CD8-positive, alpha-beta memory T cell (primary cell): ENCODE measurements at regions not wholly inside any gene's neighbourhood (a gene's known extent, or its start where the extent isn't known, plus 50 kb on each side); places are given as distances from the start of the nearest gene placed in this dataset.

ENCODE experiments used
- CTCF ChIA-PET: fragments of 350-600 bp; sonication (Branson Sonifier 250); formaldehyde crosslinking; loops from one replicate; lab custom pipeline; 2021; ENCODE audit warnings: antibody characterized with exemption; lab: Charles Lee
- POLR2A ChIA-PET: fragments of 350-600 bp; sonication (Branson Sonifier 250); formaldehyde crosslinking; loops from one replicate; lab custom pipeline; 2021; ENCODE audit warnings: antibody characterized with exemption; lab: Charles Lee
- DNase-seq, 5 donors: peaks; one replicate each; pipeline versions ENCODE4 v3.0.0 to v3.0.0-alpha.2; 2020 to 2022; ENCODE audit warnings: mixed read lengths in 1 of 5
- H3K27ac ChIP-seq: one replicate; pipeline ENCODE4 v1.7.0; 2013; ENCODE audit warnings: low read depth, mild to moderate bottlenecking, low read length, moderate library complexity
- H3K27me3 ChIP-seq: 2 replicates; pipeline ENCODE4 v1.7.0; 2013; ENCODE audit warnings: low read length, mild to moderate bottlenecking; ENCODE audit not compliant: insufficient read depth, poor library complexity, severe bottlenecking
- H3K36me3 ChIP-seq: 2 replicates; pipeline ENCODE4 v1.7.0; 2013; ENCODE audit warnings: mild to moderate bottlenecking, low read length, moderate library complexity; ENCODE audit not compliant: insufficient read depth
- H3K4me1 ChIP-seq: 2 replicates; pipeline ENCODE4 v1.7.0; 2013; ENCODE audit warnings: mild to moderate bottlenecking, low read length, moderate library complexity; ENCODE audit not compliant: insufficient read depth
- H3K4me3 ChIP-seq: 2 replicates; pipeline ENCODE4 v1.7.0; 2013; ENCODE audit warnings: mild to moderate bottlenecking, low read length
- H3K9me3 ChIP-seq: 2 replicates; pipeline ENCODE4 v1.7.0; 2013; ENCODE audit warnings: mild to moderate bottlenecking, low read length
- H3K27ac Mint-ChIP-seq, 8 donors: one replicate each; pipeline ENCODE4 v1.8.0; 2020 to 2021; ENCODE audit warnings: mixed read lengths in 8 of 8, mild to moderate bottlenecking in 6 of 8, inconsistent platforms in 3 of 8, moderate library complexity in 3 of 8
- H3K27me3 Mint-ChIP-seq, 2 donors: one replicate each; pipeline ENCODE4 v1.8.0; 2020 to 2021; ENCODE audit warnings: mixed read lengths in 2 of 2, mild to moderate bottlenecking in 1 of 2, moderate library complexity in 1 of 2
- H3K36me3 Mint-ChIP-seq, 3 donors: one replicate each; pipeline ENCODE4 v1.8.0; 2020 to 2021; ENCODE audit warnings: mixed read lengths in 3 of 3, inconsistent platforms in 1 of 3, mild to moderate bottlenecking in 1 of 3
- H3K4me1 Mint-ChIP-seq, 3 donors: one replicate each; pipeline ENCODE4 v1.8.0; 2020 to 2021; ENCODE audit warnings: mixed read lengths in 3 of 3, inconsistent platforms in 1 of 3, mild to moderate bottlenecking in 1 of 3
- H3K4me3 Mint-ChIP-seq, 7 donors: one replicate each; pipeline ENCODE4 v1.8.0; 2020 to 2021; ENCODE audit warnings: mixed read lengths in 7 of 7, mild to moderate bottlenecking in 6 of 7, moderate library complexity in 4 of 7, inconsistent platforms in 2 of 7
- H3K9me3 Mint-ChIP-seq, 5 donors: one replicate each; pipeline ENCODE4 v1.8.0; 2020 to 2022; ENCODE audit warnings: mixed read lengths in 5 of 5, mild to moderate bottlenecking in 3 of 5, moderate library complexity in 2 of 5, inconsistent platforms in 1 of 5

DNA sequence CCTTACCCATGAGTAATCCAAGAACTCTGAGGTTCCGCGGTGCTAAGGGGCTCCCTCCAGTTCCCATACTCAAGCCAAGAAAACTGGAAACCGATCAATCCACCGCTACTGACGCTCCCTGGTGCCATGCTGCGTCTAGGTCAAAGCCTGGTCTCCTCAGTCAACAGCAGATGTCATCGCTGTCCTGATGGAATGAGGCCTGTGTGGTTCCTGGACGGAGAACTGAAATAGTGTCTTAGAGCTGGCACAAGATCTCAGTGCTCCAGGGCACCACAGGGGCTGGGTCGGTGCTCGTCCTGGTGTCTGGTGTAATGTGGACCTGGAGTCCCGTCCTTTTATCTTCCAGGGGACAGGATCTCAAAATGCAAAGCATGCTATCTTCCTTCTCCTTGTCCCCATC lies 373.9 kb upstream of the CFAP20DC start:
- H3K9me3 ChIP-seq, result no peaks in the 10 kb centered on the region
- no peaks in the 10 kb centered on the region for H3K36me3 ChIP-seq
- no peak overlapping the region for H3K27ac ChIP-seq
- H3K9me3 Mint-ChIP-seq, result peaks cover 0 to 3% (median 0%) of the 10 kb centered on the region in 5 donors
- peaks cover 0 to 2% (median 0%) of the 10 kb centered on the region in 3 donors for H3K36me3 Mint-ChIP-seq
- peak overlapping the region in 4 of 8 donors; percentile 72 to 89 (median 80) for H3K27ac Mint-ChIP-seq
- DNase-seq, result no peak
- H3K27me3 ChIP-seq, result no peaks in the 10 kb centered on the region
- POLR2A ChIA-PET, result no interaction called here
- H3K4me1 Mint-ChIP-seq, result peaks cover 44 to 55% (median 54%) of the 10 kb centered on the region in 3 donors
- H3K4me3 Mint-ChIP-seq, result no peak overlapping the region
- no peak overlapping the region for H3K4me3 ChIP-seq
- CTCF ChIA-PET, result interaction anchor here (1.4 kb wide), 1 partner anchor 28 kb away, joined by 3 read pairs; no protein-coding TSS in a partner anchor
- H3K27me3 Mint-ChIP-seq, result peaks cover 0 to 3% of the 10 kb centered on the region in 2 donors
- peaks cover 44% of the 10 kb centered on the region for H3K4me1 ChIP-seq

DNA sequence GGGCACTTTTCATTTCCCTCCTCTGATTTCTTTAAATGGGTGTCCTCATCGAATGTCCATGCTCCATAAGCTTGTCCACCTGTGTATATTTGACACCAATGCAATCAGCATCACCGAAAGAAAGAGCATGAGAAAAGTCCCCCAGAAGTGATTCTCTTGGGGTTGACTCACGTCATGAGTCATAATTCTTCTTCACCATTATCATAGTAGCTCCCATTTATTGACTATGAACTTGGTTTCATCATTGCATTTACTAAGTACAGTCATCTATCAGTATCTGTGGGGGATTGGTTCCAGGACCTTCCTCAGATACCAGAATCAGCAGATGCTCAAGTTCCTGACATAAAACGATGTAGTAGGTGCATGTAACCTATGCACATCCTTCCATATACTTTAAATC lies 372.5 kb upstream of the CFAP20DC start:
- H3K27me3 Mint-ChIP-seq, result peaks cover 0 to 3% of the 10 kb centered on the region in 2 donors
- no peaks in the 10 kb centered on the region for H3K36me3 ChIP-seq
- no peaks in the 10 kb centered on the region for H3K27me3 ChIP-seq
- H3K4me3 ChIP-seq, result no peak overlapping the region
- H3K27ac Mint-ChIP-seq, result no peak overlapping the region
- H3K4me1 ChIP-seq, result peaks cover 39% of the 10 kb centered on the region
- DNase-seq, result no peak
- peaks cover 0 to 3% (median 0%) of the 10 kb centered on the region in 5 donors for H3K9me3 Mint-ChIP-seq
- H3K9me3 ChIP-seq, result no peaks in the 10 kb centered on the region
- peaks cover 0 to 2% (median 0%) of the 10 kb centered on the region in 3 donors for H3K36me3 Mint-ChIP-seq
- ChIA-PET CTCF (no interaction called here), POLR2A (no interaction called here)
- no peak overlapping the region for H3K4me3 Mint-ChIP-seq
- no peak overlapping the region for H3K27ac ChIP-seq
- peaks cover 39 to 41% (median 40%) of the 10 kb centered on the region in 3 donors for H3K4me1 Mint-ChIP-seq

DNA sequence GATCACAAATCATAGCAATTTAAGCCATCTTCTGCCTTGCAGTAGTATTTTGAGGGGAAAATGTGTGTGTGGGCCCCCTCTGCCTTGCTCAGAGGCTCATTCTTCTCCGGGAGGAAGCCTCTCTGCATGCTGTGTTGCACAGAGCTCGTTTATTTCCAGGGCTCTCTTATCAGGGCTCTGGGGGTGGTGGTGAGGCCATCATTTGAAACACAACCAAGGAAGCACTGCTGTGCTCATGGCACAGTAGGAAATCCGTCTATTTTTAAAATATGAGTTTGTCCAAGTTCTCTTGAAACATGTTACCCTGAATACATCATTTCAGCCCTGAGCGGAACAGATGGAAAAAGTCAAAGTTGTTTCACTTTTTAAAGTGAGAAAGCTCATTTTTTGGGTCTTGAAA lies 369.0 kb upstream of the CFAP20DC start:
- Mint-ChIP-seq H3K4me1 (peaks cover 5 to 6% (median 5%) of the 10 kb centered on the region in 3 donors), H3K4me3 (no peak overlapping the region), H3K36me3 (peaks cover 0 to 4% (median 2%) of the 10 kb centered on the region in 3 donors), H3K27ac (no peak overlapping the region), H3K9me3 (peaks cover 0 to 3% (median 0%) of the 10 kb centered on the region in 5 donors), H3K27me3 (peaks cover 0 to 7% of the 10 kb centered on the region in 2 donors)
- no peaks in the 10 kb centered on the region for H3K27me3 ChIP-seq
- H3K27ac ChIP-seq, result no peak overlapping the region
- ChIA-PET CTCF (no interaction called here), POLR2A (no interaction called here)
- H3K4me3 ChIP-seq, result no peak overlapping the region
- H3K9me3 ChIP-seq, result no peaks in the 10 kb centered on the region
- H3K4me1 ChIP-seq, result peaks cover 4% of the 10 kb centered on the region
- no peaks in the 10 kb centered on the region for H3K36me3 ChIP-seq
- DNase-seq, result no peak

DNA sequence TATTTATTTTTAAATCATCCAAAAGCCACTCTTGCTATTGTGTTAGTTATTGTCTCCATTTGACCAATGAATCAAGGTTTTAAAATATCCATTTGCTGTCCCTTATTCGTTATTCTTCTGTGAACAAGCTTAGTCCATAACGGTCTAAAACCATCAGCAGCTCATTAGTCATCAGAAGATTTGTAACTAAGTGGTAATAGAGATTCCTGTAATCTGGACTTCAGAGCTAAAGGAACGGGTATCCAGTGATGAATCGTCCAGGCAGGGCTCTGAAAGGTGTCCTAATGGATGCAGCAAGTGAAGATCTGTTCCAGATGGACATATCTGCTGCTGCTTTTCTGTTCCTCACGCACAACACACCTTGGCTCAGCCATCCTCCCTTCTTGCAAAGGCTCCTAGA lies 362.7 kb upstream of the CFAP20DC start:
- DNase-seq, result no peak
- H3K36me3 ChIP-seq, result no peaks in the 10 kb centered on the region
- peaks cover 0 to 4% of the 10 kb centered on the region in 2 donors for H3K27me3 Mint-ChIP-seq
- peaks cover 0 to 4% (median 2%) of the 10 kb centered on the region in 3 donors for H3K36me3 Mint-ChIP-seq
- H3K27ac Mint-ChIP-seq, result no peak overlapping the region
- H3K27ac ChIP-seq, result no peak overlapping the region
- POLR2A ChIA-PET, result no interaction called here
- no peak overlapping the region for H3K4me3 Mint-ChIP-seq
- no peaks in the 10 kb centered on the region for H3K4me1 ChIP-seq
- H3K9me3 Mint-ChIP-seq, result no peaks in the 10 kb centered on the region
- peaks cover 2 to 9% (median 3%) of the 10 kb centered on the region in 3 donors for H3K4me1 Mint-ChIP-seq
- H3K4me3 ChIP-seq, result no peak overlapping the region
- CTCF ChIA-PET, result interaction anchor here (1.3 kb wide), 1 partner anchor 10 kb away, joined by 4 read pairs; no protein-coding TSS in a partner anchor
- H3K27me3 ChIP-seq, result no peaks in the 10 kb centered on the region
- no peaks in the 10 kb centered on the region for H3K9me3 ChIP-seq

DNA sequence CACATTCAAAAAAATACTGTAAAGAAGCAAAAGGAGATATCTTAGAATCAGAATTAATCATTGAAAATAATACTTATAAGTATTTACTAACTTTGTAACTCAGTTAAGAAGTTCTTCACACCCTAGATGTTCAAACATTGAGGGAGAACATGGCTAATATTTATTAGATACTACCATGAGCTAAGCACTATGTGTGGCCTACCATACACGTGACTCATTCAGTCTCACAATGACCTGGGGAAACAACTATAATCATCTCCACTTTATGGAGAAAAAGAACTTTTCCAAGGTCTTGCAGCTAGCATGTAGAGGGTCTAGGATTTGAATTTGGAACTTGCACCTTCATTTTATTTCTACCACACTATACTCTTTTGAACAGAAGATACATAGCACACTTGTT lies 361.9 kb upstream of the CFAP20DC start:
- ChIA-PET POLR2A (no interaction called here), CTCF (no interaction called here)
- no peak overlapping the region for H3K4me3 ChIP-seq
- peaks cover 0 to 4% of the 10 kb centered on the region in 2 donors for H3K27me3 Mint-ChIP-seq
- H3K27me3 ChIP-seq, result no peaks in the 10 kb centered on the region
- no peak overlapping the region for H3K4me3 Mint-ChIP-seq
- H3K27ac Mint-ChIP-seq, result no peak overlapping the region
- H3K4me1 ChIP-seq, result peaks cover 7% of the 10 kb centered on the region
- H3K36me3 ChIP-seq, result no peaks in the 10 kb centered on the region
- peaks cover 0 to 4% (median 2%) of the 10 kb centered on the region in 3 donors for H3K36me3 Mint-ChIP-seq
- H3K9me3 Mint-ChIP-seq, result no peaks in the 10 kb centered on the region
- H3K27ac ChIP-seq, result no peak overlapping the region
- no peak for DNase-seq
- no peaks in the 10 kb centered on the region for H3K9me3 ChIP-seq
- H3K4me1 Mint-ChIP-seq, result peaks cover 10 to 17% (median 11%) of the 10 kb centered on the region in 3 donors

DNA sequence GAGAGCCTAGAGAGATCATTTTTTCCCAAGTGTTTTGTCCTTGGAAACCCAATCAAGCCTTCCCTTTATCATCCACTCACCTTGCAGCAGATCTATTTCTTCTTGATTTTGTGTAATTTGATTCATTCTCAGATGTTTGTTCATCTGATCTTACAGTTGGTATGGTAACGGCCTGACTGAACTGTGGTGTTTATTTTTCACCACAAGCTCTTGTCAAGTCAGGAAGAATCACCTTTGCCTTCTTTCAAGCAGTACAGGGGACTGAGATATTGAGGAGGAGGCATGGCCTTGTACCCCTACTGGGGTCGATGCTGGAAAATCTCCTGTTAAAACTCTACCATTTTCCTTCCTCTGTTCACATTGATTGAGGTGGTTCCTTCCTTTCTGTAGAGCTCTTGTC lies 361.4 kb upstream of the CFAP20DC start:
- Mint-ChIP-seq H3K36me3 (peaks cover 0 to 4% (median 2%) of the 10 kb centered on the region in 3 donors), H3K27ac (no peak overlapping the region), H3K27me3 (no peaks in the 10 kb centered on the region), H3K4me3 (no peak overlapping the region), H3K4me1 (peaks cover 13 to 20% (median 13%) of the 10 kb centered on the region in 3 donors), H3K9me3 (no peaks in the 10 kb centered on the region)
- no peaks in the 10 kb centered on the region for H3K27me3 ChIP-seq
- H3K4me3 ChIP-seq, result no peak overlapping the region
- DNase-seq, result no peak
- H3K36me3 ChIP-seq, result no peaks in the 10 kb centered on the region
- peaks cover 7% of the 10 kb centered on the region for H3K4me1 ChIP-seq
- ChIA-PET CTCF (no interaction called here), POLR2A (no interaction called here)
- no peak overlapping the region for H3K27ac ChIP-seq
- H3K9me3 ChIP-seq, result no peaks in the 10 kb centered on the region

DNA sequence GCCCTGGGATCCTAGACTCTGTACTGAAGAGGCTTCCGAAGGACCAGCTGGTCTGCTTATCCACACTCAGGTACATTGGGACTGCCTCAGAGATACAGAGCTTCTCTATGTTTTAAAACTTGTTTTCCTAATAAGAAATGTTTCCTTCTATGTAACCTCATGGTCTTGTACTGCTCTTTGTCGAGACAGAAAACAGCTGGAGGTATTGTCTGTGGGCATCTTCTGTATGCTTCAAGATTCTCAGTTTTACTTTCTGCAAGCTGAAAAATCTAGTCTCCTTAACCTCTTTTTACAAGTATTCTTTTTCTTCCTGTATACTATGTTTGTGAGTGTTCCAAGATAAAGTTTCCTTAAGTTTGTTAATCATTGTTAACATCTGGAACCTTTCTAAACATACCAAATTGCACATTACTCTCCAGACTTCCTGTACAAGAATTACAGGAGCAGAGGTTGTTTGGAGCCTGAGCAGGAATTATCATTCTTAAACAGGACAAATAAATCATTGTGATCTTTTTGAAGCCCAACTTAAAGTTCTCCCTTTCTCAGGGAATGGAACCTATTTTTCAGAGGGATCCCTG lies 358.3 kb upstream of the CFAP20DC start:
- CTCF ChIA-PET, result no interaction called here
- Histone ChIP-seq H3K4me3 (no peak overlapping the region), H3K27me3 (no peaks in the 10 kb centered on the region), H3K27ac (no peak overlapping the region), H3K36me3 (no peaks in the 10 kb centered on the region), H3K9me3 (no peaks in the 10 kb centered on the region), H3K4me1 (peaks cover 7% of the 10 kb centered on the region)
- peak overlapping the region in 1 of 8 donors; percentile 48 for H3K27ac Mint-ChIP-seq
- peaks cover 0 to 2% (median 0%) of the 10 kb centered on the region in 3 donors for H3K36me3 Mint-ChIP-seq
- no peak overlapping the region for H3K4me3 Mint-ChIP-seq
- H3K27me3 Mint-ChIP-seq, result no peaks in the 10 kb centered on the region
- DNase-seq, result no peak
- H3K9me3 Mint-ChIP-seq, result no peaks in the 10 kb centered on the region
- POLR2A ChIA-PET, result no interaction called here
- peaks cover 11 to 20% (median 13%) of the 10 kb centered on the region in 3 donors for H3K4me1 Mint-ChIP-seq

DNA sequence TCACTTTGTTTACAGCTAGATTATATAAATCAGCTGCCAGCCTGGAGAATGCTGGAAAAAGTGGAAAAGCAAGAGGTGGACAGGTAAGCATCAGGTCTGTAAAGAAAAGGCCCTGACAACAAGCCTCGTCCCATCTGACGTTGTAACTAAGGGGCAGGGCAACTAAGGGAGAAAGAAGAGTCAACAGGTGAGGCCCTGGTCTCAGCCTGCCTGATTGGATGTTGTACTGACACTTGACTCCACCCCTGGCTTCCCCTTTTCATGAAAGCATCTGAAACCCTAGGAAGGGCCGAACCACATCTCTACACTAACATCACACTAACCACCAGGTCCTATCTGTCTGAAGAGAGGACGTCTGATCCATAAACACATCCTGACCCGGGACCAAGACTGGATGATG lies 357.6 kb upstream of the CFAP20DC start:
- peaks cover 7% of the 10 kb centered on the region for H3K4me1 ChIP-seq
- no peaks in the 10 kb centered on the region for H3K9me3 ChIP-seq
- no peaks in the 10 kb centered on the region for H3K36me3 ChIP-seq
- ChIA-PET POLR2A (no interaction called here), CTCF (no interaction called here)
- no peaks in the 10 kb centered on the region for H3K27me3 Mint-ChIP-seq
- peak overlapping the region in 3 of 8 donors; percentile 30 to 75 (median 35) for H3K27ac Mint-ChIP-seq
- no peaks in the 10 kb centered on the region for H3K9me3 Mint-ChIP-seq
- DNase-seq, result no peak
- no peak overlapping the region for H3K27ac ChIP-seq
- H3K4me1 Mint-ChIP-seq, result peaks cover 11 to 20% (median 13%) of the 10 kb centered on the region in 3 donors
- H3K36me3 Mint-ChIP-seq, result peaks cover 0 to 2% (median 0%) of the 10 kb centered on the region in 3 donors
- no peak overlapping the region for H3K4me3 Mint-ChIP-seq
- no peaks in the 10 kb centered on the region for H3K27me3 ChIP-seq
- no peak overlapping the region for H3K4me3 ChIP-seq
